ENCODE measurements at regions not wholly inside any gene's neighbourhood (a gene's known extent, or its start where the extent isn't known, plus 50 kb on each side); places are given as distances from the start of the nearest gene placed in this dataset.

DNA sequence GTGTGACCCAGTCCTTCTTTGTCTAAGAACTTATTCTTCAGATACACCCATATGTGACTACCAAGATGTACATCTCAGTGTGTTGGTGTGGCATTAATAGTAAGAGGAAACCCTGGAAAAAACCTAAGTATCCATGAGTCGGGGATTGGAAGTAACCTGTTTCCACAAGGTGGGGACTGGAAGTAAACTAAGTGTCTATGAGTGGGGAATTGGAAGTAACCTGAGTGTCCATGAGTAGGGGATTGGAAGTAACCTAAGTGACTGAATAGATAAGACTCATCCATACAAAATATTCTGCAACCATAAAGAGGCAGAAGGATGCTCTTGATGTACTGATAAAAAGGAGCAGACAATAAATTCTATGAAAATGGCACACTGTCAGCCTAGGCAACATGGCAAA lies 184.7 kb downstream of the PHETA1 start:
- no peaks in the 10 kb centered on the region for H3K9me3 ChIP-seq (ENCODE audit: insufficient read depth in 2 of 2, low read depth in 1 of 2, low read length in 1 of 2)
- H2BK120ac ChIP-seq (replicated peaks; ENCODE audit: low read depth, low read length): no peak overlapping the region
- no peaks in the 10 kb centered on the region; the same call in 1 of the 2 replicates for H3K23me2 ChIP-seq (ENCODE audit: low read depth, low read length)
- H3K23ac ChIP-seq (ENCODE audit: insufficient read length): no peak overlapping the region
- H3K4me2 ChIP-seq (ENCODE audit: insufficient read depth in 1 of 2, low read depth in 2 of 2, low read length in 2 of 2): no peak overlapping the region
- no peak overlapping the region for H4K91ac ChIP-seq (replicated peaks; ENCODE audit: insufficient read length, low read length)
- H3K27ac ChIP-seq (ENCODE audit: low read depth, low read length): no peak overlapping the region
- ChIA-PET POLR2A (ENCODE audit: partially characterized antibody) (no interaction called here), CTCF (ENCODE audit: partially characterized antibody) (interaction anchor here (1.1 kb wide), 1 partner anchor 217 kb away, joined by 5 read pairs; no protein-coding TSS in a partner anchor)
- FAIRE-seq (no peak), DNase-seq (ENCODE audit: low read depth in 1 of 2, low spot score in 2 of 2) (no peak)
- no peak overlapping the region for H4K8ac ChIP-seq (ENCODE audit: extremely low read depth, insufficient read depth, low read length)
- H3K56ac ChIP-seq (replicated peaks; ENCODE audit: insufficient read length, low read depth, low read length): no peak overlapping the region
- peaks cover 6 to 10% of the 10 kb centered on the region in 2 experiments for H4K20me1 ChIP-seq (replicated peaks in 1 of 2; ENCODE audit: control insufficient read depth in 1 of 2, insufficient read depth in 2 of 2, low read length in 2 of 2)
- H3K4me1 ChIP-seq (replicated peaks in 1 of 4; ENCODE audit: control insufficient read depth in 3 of 4, insufficient read depth in 4 of 4, low read length in 3 of 4): no peaks in the 10 kb centered on the region; a peak in 4 of 7 replicates
- H3K4me3 ChIP-seq (ENCODE audit: extremely low read depth in 1 of 4, insufficient read depth in 2 of 4, low read depth in 3 of 4, low read length in 4 of 4): no peak overlapping the region
- 100% methylated on average over 1 of the region's 1 CpG; no CpG with 5 or more reads in 1 of the 2 experiments for WGBS, 2 experiments (ENCODE audit: extremely low coverage in 1 of 2, insufficient coverage in 1 of 2, insufficient read length in 1 of 2, insufficient replicate concordance in 2 of 2, low coverage in 1 of 2, low lambda C conversion rate in 2 of 2, missing lambda C conversion rate in 1 of 2)
- H3K18ac ChIP-seq (ENCODE audit: extremely low read depth, low read length): no peak overlapping the region
- no peak overlapping the region for H2BK20ac ChIP-seq (ENCODE audit: low read length)
- no peak overlapping the region for H3K9ac ChIP-seq (replicated peaks in 1 of 4; ENCODE audit: extremely low read depth in 1 of 4, low read depth in 3 of 4, low read length in 3 of 4)
- H2BK12ac ChIP-seq (ENCODE audit: low read depth, low read length): no peak overlapping the region
- no peak overlapping the region for H2AK5ac ChIP-seq (ENCODE audit: low read depth, low read length)
- no peak overlapping the region for H3K14ac ChIP-seq (ENCODE audit: insufficient read length)
- H3K79me2 ChIP-seq (ENCODE audit: control insufficient read depth in 1 of 2, insufficient read depth in 2 of 2, low read length in 2 of 2): no peaks in the 10 kb centered on the region
- no peak overlapping the region for H2BK15ac ChIP-seq (ENCODE audit: low read length)
- no peaks in the 10 kb centered on the region for H3K36me3 ChIP-seq (ENCODE audit: control insufficient read depth in 2 of 4, insufficient read depth in 4 of 4, low read length in 3 of 4)
- H2BK5ac ChIP-seq (ENCODE audit: low read depth, low read length): no peak overlapping the region
- no peak overlapping the region for H3K4ac ChIP-seq (replicated peaks; ENCODE audit: insufficient read length, low read depth, low read length)
- H2AFZ ChIP-seq (ENCODE audit: low read length): no peak overlapping the region
- no peaks in the 10 kb centered on the region; a peak in 1 of 7 replicates for H3K27me3 ChIP-seq (replicated peaks in 1 of 4; ENCODE audit: control insufficient read depth in 3 of 4, extremely low read depth in 1 of 4, insufficient read depth in 3 of 4, low read length in 3 of 4)
- H3K79me1 ChIP-seq (ENCODE audit: low read depth, low read length): no peaks in the 10 kb centered on the region
- H4K5ac ChIP-seq (ENCODE audit: insufficient read length, low read depth, low read length): no peak overlapping the region
- TF ChIP-seq GABPA (IDR thresholded peaks at IDR 0.05; ENCODE audit: borderline replicate concordance, insufficient read depth, low read length): no peak
- no peak for TF ChIP-seq CBX8 (IDR thresholded peaks at IDR 0.05; ENCODE audit: borderline replicate concordance, low read depth, low read length)
- TF ChIP-seq TEAD4 (IDR thresholded peaks at IDR 0.05; ENCODE audit: low read depth, low read length): no peak
- TF ChIP-seq ASH2L (IDR thresholded peaks at IDR 0.05; ENCODE audit: low read length): no peak
- TF ChIP-seq SIRT6 (IDR thresholded peaks at IDR 0.05; ENCODE audit: low read length): no peak
- no peak for TF ChIP-seq HDAC2 (IDR thresholded peaks at IDR 0.05; ENCODE audit: borderline replicate concordance in 1 of 2, low read depth in 2 of 2, low read length in 2 of 2)
- no peak for TF ChIP-seq TCF12 (IDR thresholded peaks at IDR 0.05; ENCODE audit: low read depth, low read length)
- no peak for TF ChIP-seq EGR1 (IDR thresholded peaks at IDR 0.05; ENCODE audit: borderline replicate concordance, low read depth, low read length)
- no peak for TF ChIP-seq SP4 (IDR thresholded peaks at IDR 0.05; ENCODE audit: low read length)
- TF ChIP-seq JUN (IDR thresholded peaks at IDR 0.05; ENCODE audit: low read depth, low read length): no peak
- no peak for TF ChIP-seq CEBPB (IDR thresholded peaks at IDR 0.05; ENCODE audit: low read depth, low read length)
- no peak for TF ChIP-seq HDAC6 (IDR thresholded peaks at IDR 0.05; ENCODE audit: low read depth, low read length)
- TF ChIP-seq SP2 (IDR thresholded peaks at IDR 0.05; ENCODE audit: low read length): no peak
- no peak for TF ChIP-seq SAP30 (IDR thresholded peaks at IDR 0.05; ENCODE audit: insufficient read depth, insufficient replicate concordance, low read length)
- no peak for TF ChIP-seq SRF (IDR thresholded peaks at IDR 0.05; ENCODE audit: low read depth, low read length)
- TF ChIP-seq, protein P1, sequence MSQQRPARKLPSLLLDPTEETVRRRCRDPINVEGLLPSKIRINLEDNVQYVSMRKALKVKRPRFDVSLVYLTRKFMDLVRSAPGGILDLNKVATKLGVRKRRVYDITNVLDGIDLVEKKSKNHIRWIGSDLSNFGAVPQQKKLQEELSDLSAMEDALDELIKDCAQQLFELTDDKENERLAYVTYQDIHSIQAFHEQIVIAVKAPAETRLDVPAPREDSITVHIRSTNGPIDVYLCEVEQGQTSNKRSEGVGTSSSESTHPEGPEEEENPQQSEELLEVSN (IDR thresholded peaks at IDR 0.05): no peak
